ENCODE measurements at regions not wholly inside any gene's neighbourhood (a gene's known extent, or its start where the extent isn't known, plus 50 kb on each side); places are given as distances from the start of the nearest gene placed in this dataset.

DNA sequence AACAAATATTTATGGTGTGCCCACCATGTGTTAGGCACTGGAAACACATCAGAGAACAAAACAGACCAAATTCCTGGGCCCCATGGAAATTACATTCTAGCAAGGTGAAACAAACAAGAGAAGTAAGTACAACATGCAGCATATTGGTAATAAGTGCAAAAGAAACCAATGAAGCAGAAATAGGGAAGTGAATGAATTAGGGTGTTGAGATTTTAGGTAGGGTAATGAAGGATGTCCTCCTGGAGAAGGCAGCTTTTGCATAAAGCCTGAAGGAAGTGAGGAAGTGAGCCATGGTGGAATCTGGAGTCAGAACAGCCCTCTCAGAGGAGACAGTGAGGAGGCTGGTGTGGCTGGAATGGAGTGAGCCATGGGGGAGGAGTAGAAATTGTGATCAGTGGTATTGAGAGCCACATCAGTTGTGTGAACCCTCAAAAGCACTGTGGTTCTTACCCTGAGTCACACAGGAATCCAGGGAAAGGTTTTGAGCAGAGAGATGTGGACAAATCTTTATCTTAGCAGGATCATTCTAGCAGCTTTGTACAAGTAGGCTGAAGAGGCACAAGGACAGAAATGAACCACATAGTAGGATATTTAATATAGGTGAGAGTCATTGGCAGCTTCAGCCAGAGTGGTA lies 52.7 kb upstream of the ARL15 start (continued):
- no peak for TF ChIP-seq REST (IDR thresholded peaks at IDR 0.05)
- no peak for TF ChIP-seq CTCF (IDR thresholded peaks at IDR 0.05; ENCODE audit: low read depth, low read length, missing input control)
- TF ChIP-seq GABPA (IDR thresholded peaks at IDR 0.05 in 1 of 2, conservative IDR thresholded peaks at IDR 0.05 in 1 of 2), result no peak

GRCh38 chr5:54362434-54362833 lies 52.1 kb upstream of the ARL15 start:
- Histone ChIP-seq H3K36me3 (ENCODE audit: control insufficient read depth in 4 of 4, insufficient read depth in 3 of 4, low read depth in 1 of 4, low read length in 3 of 4) (no peaks in the 10 kb centered on the region), H3K9me3 (ENCODE audit: control insufficient read depth in 4 of 4, low read length in 3 of 4) (no peaks in the 10 kb centered on the region), H3K4me3 (ENCODE audit: low read depth in 1 of 3, low read length in 3 of 3) (no peak overlapping the region), H3K4me1 (ENCODE audit: control insufficient read depth in 4 of 4, insufficient read depth in 4 of 4, low read length in 3 of 4) (peaks cover 0 to 13% (median 2%) of the 10 kb centered on the region in 4 donors), H3K27me3 (ENCODE audit: control insufficient read depth in 4 of 4, insufficient read depth in 4 of 4, low read length in 3 of 4) (no peaks in the 10 kb centered on the region), H3K27ac (ENCODE audit: low read depth in 1 of 2, low read length in 2 of 2) (no peak overlapping the region), H3K9ac (ENCODE audit: low read depth in 1 of 2, low read length in 2 of 2) (no peak overlapping the region)
- no peak for TF ChIP-seq FOXA1 (IDR thresholded peaks at IDR 0.05)
- TF ChIP-seq MAX (IDR thresholded peaks at IDR 0.05), result no peak
- no peak for TF ChIP-seq YY1 (IDR thresholded peaks at IDR 0.05)
- TF ChIP-seq, protein P1, sequence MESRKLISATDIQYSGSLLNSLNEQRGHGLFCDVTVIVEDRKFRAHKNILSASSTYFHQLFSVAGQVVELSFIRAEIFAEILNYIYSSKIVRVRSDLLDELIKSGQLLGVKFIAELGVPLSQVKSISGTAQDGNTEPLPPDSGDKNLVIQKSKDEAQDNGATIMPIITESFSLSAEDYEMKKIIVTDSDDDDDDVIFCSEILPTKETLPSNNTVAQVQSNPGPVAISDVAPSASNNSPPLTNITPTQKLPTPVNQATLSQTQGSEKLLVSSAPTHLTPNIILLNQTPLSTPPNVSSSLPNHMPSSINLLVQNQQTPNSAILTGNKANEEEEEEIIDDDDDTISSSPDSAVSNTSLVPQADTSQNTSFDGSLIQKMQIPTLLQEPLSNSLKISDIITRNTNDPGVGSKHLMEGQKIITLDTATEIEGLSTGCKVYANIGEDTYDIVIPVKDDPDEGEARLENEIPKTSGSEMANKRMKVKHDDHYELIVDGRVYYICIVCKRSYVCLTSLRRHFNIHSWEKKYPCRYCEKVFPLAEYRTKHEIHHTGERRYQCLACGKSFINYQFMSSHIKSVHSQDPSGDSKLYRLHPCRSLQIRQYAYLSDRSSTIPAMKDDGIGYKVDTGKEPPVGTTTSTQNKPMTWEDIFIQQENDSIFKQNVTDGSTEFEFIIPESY (IDR thresholded peaks at IDR 0.05), result no peak
- TF ChIP-seq JUND (IDR thresholded peaks at IDR 0.05), result no peak
- TF ChIP-seq RXRA (IDR thresholded peaks at IDR 0.05), result no peak
- no peak for TF ChIP-seq NR2F2 (IDR thresholded peaks at IDR 0.05)
- TF ChIP-seq EGR1 (IDR thresholded peaks at IDR 0.05; ENCODE audit: low read depth in 2 of 2), result no peak
- TF ChIP-seq FOXA2 (IDR thresholded peaks at IDR 0.05), result no peak
- 70% methylated on average over 2 of the region's 2 CpGs for WGBS
- no peak for DNase-seq (ENCODE audit: low spot score)
